Neural cell (in vitro differentiated cells): ENCODE measurements at regions not wholly inside any gene's neighbourhood (a gene's known extent, or its start where the extent isn't known, plus 50 kb on each side); places are given as distances from the start of the nearest gene placed in this dataset.

ENCODE experiments used
- H2AFZ ChIP-seq: fragments of 200-600, 300-800 bp; sonication (generic), shearing (Covaris generic); 2 replicates; pipeline ENCODE4 v1.6.0; 2014; ENCODE audit warnings: low read depth, mild to moderate bottlenecking, antibody characterized with exemption, low read length, moderate library complexity
- H3F3A ChIP-seq: fragments of 200-600 bp; shearing (Covaris generic); 2 replicates; pipeline ENCODE4 v1.6.1; 2016; ENCODE audit warnings: mild to moderate bottlenecking, moderate library complexity, mixed read lengths, antibody characterized with exemption, low read length; ENCODE audit not compliant: insufficient read depth, poor library complexity, severe bottlenecking
- H3K27ac ChIP-seq: fragments of 200-600, 300-800 bp; sonication (generic), shearing (Covaris generic); 2 replicates; pipeline ENCODE4 v1.5.1; 2014; ENCODE audit warnings: mild to moderate bottlenecking, low read length, moderate library complexity
- H3K27me3 ChIP-seq: fragments of 300-800, 200-600 bp; sonication (generic), shearing (Covaris generic); 2 replicates; pipeline ENCODE4 v1.6.0; 2014; ENCODE audit warnings: mild to moderate bottlenecking, low read depth, low read length, moderate library complexity; ENCODE audit not compliant: insufficient read depth
- H3K36me3 ChIP-seq: fragments of 300-800, 200-600 bp; sonication (generic), shearing (Covaris generic); 2 replicates; pipeline ENCODE4 v1.5.1; 2014; ENCODE audit warnings: mild to moderate bottlenecking, antibody characterized with exemption, low read length, moderate library complexity; ENCODE audit not compliant: insufficient read depth
- H3K4me2 ChIP-seq: fragments of 300-800, 200-600 bp; sonication (generic), shearing (Covaris generic); 2 replicates; pipeline ENCODE4 v1.6.0; 2014; ENCODE audit warnings: mild to moderate bottlenecking, low read length
- H3K4me3 ChIP-seq: fragments of 300-800, 200-600 bp; sonication (generic), shearing (Covaris generic); 2 replicates; pipeline ENCODE4 v1.5.1; 2014; ENCODE audit warnings: mild to moderate bottlenecking, low read length, moderate library complexity
- H3K79me2 ChIP-seq: fragments of 200-600 bp; shearing (Covaris generic); replicated peaks from 2 replicates; pipeline ENCODE4 v1.6.0; 2014; ENCODE audit warnings: mild to moderate bottlenecking, low read length, moderate library complexity; ENCODE audit not compliant: insufficient read depth
- H3K9ac ChIP-seq: fragments of 300-800, 200-600 bp; sonication (generic), shearing (Covaris generic); 2 replicates; pipeline ENCODE4 v1.6.1; 2016; ENCODE audit warnings: mild to moderate bottlenecking, low read length, mixed read lengths
- H3K9me2 ChIP-seq: fragments of 200-600 bp; shearing (Covaris generic); 2 replicates; pipeline ENCODE4 v1.6.1; 2016; ENCODE audit warnings: mild to moderate bottlenecking, low read length, mixed read lengths; ENCODE audit not compliant: insufficient read depth
- H3K9me3 ChIP-seq: fragments of 200-600, 300-800 bp; sonication (generic), shearing (Covaris generic); 2 replicates; pipeline ENCODE4 v1.6.1; 2016; ENCODE audit warnings: mild to moderate bottlenecking, mixed run types, low read length, moderate library complexity, mixed read lengths
- H4K20me1 ChIP-seq: fragments of 200-600 bp; shearing (Covaris generic); 2 replicates; pipeline ENCODE4 v1.6.1; 2016; ENCODE audit warnings: mild to moderate bottlenecking, mixed run types; ENCODE audit not compliant: insufficient read depth
- EP300 ChIP-seq: fragments of 450-650 bp; conservative IDR thresholded peaks from 2 replicates; pipeline ENCODE4 v1.6.1; 2014; ENCODE audit warnings: antibody characterized with exemption, mild to moderate bottlenecking, moderate library complexity; ENCODE audit not compliant: poor library complexity, severe bottlenecking
- EZH2 ChIP-seq: fragments of 200-600, 300-800 bp; shearing (Covaris generic), sonication (generic); IDR thresholded peaks from 2 replicates; pipeline ENCODE4 v1.6.1; 2014; ENCODE audit warnings: antibody characterized with exemption, low read length, borderline replicate concordance, mild to moderate bottlenecking; ENCODE audit not compliant: insufficient read depth, poor library complexity, severe bottlenecking
- MXI1 ChIP-seq: fragments of 450-650 bp; conservative IDR thresholded peaks from 2 replicates; pipeline ENCODE4 v1.6.1; 2014; ENCODE audit warnings: antibody characterized with exemption, mild to moderate bottlenecking; ENCODE audit not compliant: poor library complexity, severe bottlenecking
- POLR2AphosphoS5 ChIP-seq: IDR thresholded peaks from 2 replicates; pipeline ENCODE4 v1.6.1; 2012
- RAD21 ChIP-seq: fragments of 450-650 bp; conservative IDR thresholded peaks from 2 replicates; pipeline ENCODE4 v1.6.1; 2014; ENCODE audit warnings: antibody characterized with exemption, mild to moderate bottlenecking, moderate library complexity
- SMC3 ChIP-seq: fragments of 450-650 bp; conservative IDR thresholded peaks from 2 replicates; pipeline ENCODE4 v1.6.1; 2014; ENCODE audit warnings: antibody characterized with exemption, mild to moderate bottlenecking, moderate library complexity; ENCODE audit not compliant: poor library complexity
- TAF1 ChIP-seq: IDR thresholded peaks from 2 replicates; pipeline ENCODE4 v1.6.1; 2012; ENCODE audit warnings: low read depth
- TF ChIP-seq, protein P1 (sequence below): fragments of 450-650 bp; IDR thresholded peaks from 2 replicates; pipeline ENCODE4 v1.5.1; 2014; ENCODE audit warnings: antibody characterized with exemption, mild to moderate bottlenecking, moderate library complexity; ENCODE audit not compliant: poor library complexity, severe bottlenecking
- TF ChIP-seq, protein P2 (sequence below): IDR thresholded peaks from 2 replicates; pipeline ENCODE4 v1.6.1; 2012; ENCODE audit warnings: borderline replicate concordance

DNA sequence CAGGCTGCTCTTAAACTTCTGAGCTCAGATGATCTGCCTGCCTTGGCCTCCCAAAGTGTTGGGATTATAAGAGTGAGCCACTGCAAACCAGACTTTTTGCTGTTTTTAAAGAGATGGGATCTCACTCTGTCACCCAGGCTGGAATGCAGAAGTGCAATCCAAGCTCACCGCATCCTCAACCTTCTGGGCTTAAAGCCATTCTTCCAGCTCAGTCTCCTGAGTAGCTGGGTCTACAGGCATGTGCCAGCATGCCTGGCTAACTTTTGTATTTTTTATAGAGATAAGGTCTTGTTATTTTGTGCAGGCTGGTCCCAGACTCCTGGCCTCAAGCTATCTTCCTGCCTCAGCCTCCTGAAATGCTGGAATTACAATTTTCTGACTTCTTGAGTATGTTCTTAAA is 1211.6 kb downstream of the CDY2B start:
- H3K9me2 ChIP-seq, result no peaks in the 10 kb centered on the region
- no peaks in the 10 kb centered on the region for H3K79me2 ChIP-seq
- no peak overlapping the region for H3K27ac ChIP-seq
- no peaks in the 10 kb centered on the region for H4K20me1 ChIP-seq
- TF ChIP-seq EZH2 (no peak), POLR2AphosphoS5 (no peak)
- H3K27me3 ChIP-seq, result no peaks in the 10 kb centered on the region
- H2AFZ ChIP-seq, result no peak overlapping the region
- no peaks in the 10 kb centered on the region for H3K36me3 ChIP-seq
- no peak overlapping the region for H3K4me2 ChIP-seq
- H3F3A ChIP-seq, result no peaks in the 10 kb centered on the region
- H3K9me3 ChIP-seq, result no peaks in the 10 kb centered on the region
- no peak overlapping the region for H3K4me3 ChIP-seq
- H3K9ac ChIP-seq, result no peak overlapping the region

DNA sequence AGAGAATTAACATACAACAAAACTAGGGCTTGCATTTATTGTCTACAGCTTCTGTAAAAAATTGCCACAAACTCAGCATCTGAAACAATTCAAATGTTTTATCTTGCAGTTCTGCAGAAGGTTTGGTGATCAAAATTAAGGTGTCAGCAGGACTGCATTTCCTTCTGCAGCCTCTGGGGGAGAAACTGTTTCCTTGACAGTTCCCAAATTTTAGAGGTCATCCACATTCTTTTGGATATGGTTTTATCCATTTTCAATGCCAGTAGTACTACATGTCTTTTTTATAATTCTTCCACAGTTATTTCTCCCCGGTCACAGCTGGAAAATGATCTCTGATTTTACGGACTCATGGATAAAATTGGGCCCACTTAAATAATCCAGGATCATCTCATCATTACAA is 1217.3 kb downstream of the CDY2B start:
- no peak overlapping the region for H3K27ac ChIP-seq
- no peaks in the 10 kb centered on the region for H4K20me1 ChIP-seq
- H3K27me3 ChIP-seq, result no peaks in the 10 kb centered on the region
- no peaks in the 10 kb centered on the region for H3K79me2 ChIP-seq
- TF ChIP-seq POLR2AphosphoS5, result no peak
- TF ChIP-seq RAD21, result no peak
- TF ChIP-seq EP300, result no peak
- TF ChIP-seq SMC3, result no peak
- no peak for TF ChIP-seq MXI1
- TF ChIP-seq, protein P1, sequence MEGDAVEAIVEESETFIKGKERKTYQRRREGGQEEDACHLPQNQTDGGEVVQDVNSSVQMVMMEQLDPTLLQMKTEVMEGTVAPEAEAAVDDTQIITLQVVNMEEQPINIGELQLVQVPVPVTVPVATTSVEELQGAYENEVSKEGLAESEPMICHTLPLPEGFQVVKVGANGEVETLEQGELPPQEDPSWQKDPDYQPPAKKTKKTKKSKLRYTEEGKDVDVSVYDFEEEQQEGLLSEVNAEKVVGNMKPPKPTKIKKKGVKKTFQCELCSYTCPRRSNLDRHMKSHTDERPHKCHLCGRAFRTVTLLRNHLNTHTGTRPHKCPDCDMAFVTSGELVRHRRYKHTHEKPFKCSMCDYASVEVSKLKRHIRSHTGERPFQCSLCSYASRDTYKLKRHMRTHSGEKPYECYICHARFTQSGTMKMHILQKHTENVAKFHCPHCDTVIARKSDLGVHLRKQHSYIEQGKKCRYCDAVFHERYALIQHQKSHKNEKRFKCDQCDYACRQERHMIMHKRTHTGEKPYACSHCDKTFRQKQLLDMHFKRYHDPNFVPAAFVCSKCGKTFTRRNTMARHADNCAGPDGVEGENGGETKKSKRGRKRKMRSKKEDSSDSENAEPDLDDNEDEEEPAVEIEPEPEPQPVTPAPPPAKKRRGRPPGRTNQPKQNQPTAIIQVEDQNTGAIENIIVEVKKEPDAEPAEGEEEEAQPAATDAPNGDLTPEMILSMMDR, result no peak
- TF ChIP-seq TAF1, result no peak
- no peak for TF ChIP-seq EZH2
- TF ChIP-seq, protein P2, sequence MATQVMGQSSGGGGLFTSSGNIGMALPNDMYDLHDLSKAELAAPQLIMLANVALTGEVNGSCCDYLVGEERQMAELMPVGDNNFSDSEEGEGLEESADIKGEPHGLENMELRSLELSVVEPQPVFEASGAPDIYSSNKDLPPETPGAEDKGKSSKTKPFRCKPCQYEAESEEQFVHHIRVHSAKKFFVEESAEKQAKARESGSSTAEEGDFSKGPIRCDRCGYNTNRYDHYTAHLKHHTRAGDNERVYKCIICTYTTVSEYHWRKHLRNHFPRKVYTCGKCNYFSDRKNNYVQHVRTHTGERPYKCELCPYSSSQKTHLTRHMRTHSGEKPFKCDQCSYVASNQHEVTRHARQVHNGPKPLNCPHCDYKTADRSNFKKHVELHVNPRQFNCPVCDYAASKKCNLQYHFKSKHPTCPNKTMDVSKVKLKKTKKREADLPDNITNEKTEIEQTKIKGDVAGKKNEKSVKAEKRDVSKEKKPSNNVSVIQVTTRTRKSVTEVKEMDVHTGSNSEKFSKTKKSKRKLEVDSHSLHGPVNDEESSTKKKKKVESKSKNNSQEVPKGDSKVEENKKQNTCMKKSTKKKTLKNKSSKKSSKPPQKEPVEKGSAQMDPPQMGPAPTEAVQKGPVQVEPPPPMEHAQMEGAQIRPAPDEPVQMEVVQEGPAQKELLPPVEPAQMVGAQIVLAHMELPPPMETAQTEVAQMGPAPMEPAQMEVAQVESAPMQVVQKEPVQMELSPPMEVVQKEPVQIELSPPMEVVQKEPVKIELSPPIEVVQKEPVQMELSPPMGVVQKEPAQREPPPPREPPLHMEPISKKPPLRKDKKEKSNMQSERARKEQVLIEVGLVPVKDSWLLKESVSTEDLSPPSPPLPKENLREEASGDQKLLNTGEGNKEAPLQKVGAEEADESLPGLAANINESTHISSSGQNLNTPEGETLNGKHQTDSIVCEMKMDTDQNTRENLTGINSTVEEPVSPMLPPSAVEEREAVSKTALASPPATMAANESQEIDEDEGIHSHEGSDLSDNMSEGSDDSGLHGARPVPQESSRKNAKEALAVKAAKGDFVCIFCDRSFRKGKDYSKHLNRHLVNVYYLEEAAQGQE, result no peak
- H3K9me2 ChIP-seq, result no peaks in the 10 kb centered on the region
- no peaks in the 10 kb centered on the region for H3K36me3 ChIP-seq
- no peaks in the 10 kb centered on the region for H3K9me3 ChIP-seq
- H3F3A ChIP-seq, result no peaks in the 10 kb centered on the region
- H2AFZ ChIP-seq, result no peak overlapping the region
- H3K4me2 ChIP-seq, result no peak overlapping the region
- H3K9ac ChIP-seq, result no peak overlapping the region
- no peak overlapping the region for H3K4me3 ChIP-seq

DNA sequence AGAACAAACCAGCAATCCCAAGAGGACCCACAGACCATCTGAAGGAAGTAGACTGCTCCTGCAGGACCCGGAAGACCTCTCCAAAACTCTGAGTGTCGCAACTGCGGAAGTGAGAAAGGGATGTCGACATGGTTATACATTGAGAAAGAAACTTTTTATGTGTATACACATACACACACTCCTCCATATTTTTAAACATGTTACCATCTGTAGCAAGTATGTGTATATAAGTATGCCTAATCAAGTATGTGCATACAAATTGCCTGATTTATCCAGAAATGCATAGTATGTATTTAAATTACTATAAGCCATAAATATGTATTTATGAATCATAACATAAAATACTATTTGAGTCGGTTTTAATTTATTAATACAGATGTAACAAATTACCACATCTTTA is 1220.7 kb downstream of the CDY2B start:
- Histone ChIP-seq H3K9me2 (no peaks in the 10 kb centered on the region), H3K27me3 (no peaks in the 10 kb centered on the region), H3K9ac (no peak overlapping the region), H3K27ac (no peak overlapping the region), H3K9me3 (no peaks in the 10 kb centered on the region), H3K4me3 (no peak overlapping the region), H2AFZ (no peak overlapping the region), H4K20me1 (no peaks in the 10 kb centered on the region), H3K79me2 (no peaks in the 10 kb centered on the region), H3K36me3 (no peaks in the 10 kb centered on the region), H3F3A (no peaks in the 10 kb centered on the region), H3K4me2 (no peak overlapping the region)
- no peak for TF ChIP-seq RAD21
- no peak for TF ChIP-seq EZH2
